NCI-H2029 treated with DMSO at 0.1 percent for 48 hours (cell line): ENCODE measurements at regions not wholly inside any gene's neighbourhood (a gene's known extent, or its start where the extent isn't known, plus 50 kb on each side); places are given as distances from the start of the nearest gene placed in this dataset.

Experiments
- DNase-seq: peaks from one replicate; lab custom pipeline; 2025; lab: John Stamatoyannopoulos, UW

DNA sequence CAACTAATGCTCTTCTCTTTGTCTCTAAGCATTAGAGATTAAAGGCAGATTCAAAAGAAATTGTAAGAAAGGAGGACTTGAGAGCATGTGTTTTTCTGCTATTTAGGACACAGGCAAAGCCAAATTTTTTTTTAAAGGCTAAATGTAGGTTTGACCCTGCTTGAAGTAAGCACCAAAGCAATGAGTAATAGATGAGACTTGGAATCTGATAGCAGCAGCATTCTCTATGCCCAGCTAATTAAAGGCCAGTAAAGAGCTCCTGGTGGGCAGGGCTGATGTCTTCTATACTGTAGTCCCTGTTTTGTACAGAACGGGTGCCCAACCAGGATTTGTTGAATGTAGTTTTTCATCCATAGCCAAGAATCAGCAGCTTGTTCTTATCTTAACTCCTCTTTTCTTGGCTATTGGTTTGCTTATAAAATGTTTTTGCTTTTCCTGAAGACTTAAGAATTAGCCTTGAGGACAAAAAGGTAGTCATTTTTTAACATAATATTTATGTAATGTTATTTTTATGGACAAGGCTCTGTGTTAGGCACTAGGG is 179.6 kb downstream of the LMO4 start:
- DNase-seq: no peak

DNA sequence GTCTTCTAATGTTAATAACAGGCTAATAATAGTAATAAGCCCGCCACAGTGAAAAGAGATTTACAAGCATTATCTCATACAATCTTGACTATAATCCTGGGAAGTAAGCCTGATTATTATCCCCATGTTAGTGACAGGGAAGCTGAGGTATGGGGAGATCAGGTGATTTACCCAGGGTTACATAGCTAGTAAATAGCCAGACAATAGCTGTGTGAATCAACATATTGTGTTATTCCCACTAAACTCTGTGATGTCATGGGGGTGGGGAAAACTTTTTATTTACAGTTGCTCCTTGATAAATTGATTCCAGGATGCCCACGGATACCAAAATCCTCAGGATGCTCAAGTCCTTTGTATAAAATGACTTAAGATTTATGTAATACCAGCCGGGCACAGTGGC is 181.9 kb downstream of the LMO4 start:
- no peak for DNase-seq

DNA sequence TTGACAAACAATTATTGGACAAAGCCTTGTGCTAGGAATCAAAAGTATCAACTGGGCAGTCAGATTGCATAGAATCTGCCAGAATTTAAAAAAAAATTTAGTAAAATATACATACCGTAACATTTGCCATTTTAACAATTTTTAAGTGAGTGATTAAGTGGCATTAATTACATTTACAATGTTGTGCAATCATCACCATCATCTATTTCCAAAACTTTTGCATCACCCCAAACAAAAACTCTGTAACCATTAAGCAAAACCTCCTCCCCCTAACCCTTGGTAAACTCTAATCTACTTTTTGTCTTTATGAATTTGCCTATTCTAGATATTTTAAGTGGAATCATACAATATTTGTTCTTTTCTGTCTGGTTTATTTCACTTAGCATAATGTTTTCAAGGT is 182.8 kb downstream of the LMO4 start:
- no peak for DNase-seq

DNA sequence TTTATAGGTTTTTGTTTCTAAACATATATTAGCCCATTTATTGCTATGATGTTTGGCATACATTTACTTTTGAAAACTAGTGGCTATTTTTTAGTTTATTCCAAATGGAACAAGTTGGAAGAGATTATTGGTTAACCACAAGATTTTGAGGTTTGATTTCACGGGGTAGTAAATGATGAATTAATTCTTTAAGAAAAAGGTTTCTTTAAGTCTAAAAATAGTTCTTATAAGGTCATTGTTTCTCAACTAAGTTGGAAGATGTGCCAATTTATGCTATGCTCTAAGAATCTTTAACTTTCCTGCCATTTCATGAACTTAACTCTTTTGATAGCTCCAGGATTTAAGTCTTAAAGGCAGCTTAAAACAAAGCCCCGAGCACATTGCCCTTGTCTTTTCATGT is 183.8 kb downstream of the LMO4 start:
- DNase-seq: no peak

DNA sequence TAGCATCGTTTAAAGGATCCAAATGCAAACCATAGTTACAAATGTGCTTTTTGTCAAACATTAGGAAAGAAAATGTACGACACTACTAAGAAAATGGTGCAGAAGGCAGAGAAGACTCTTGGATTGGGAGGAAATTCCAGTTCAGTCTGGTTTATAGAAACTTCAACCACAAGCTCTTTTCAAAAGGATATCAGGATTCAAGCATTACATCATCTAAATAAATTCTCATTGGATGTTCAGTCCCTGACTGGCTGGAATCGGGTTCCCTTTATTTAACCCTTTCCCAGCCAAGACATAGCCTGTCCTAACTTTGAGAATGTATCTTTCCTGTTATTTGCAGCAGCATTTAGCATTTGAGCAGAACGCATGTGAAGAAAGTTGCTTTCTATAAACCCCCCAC is 184.6 kb downstream of the LMO4 start:
- DNase-seq: no peak

DNA sequence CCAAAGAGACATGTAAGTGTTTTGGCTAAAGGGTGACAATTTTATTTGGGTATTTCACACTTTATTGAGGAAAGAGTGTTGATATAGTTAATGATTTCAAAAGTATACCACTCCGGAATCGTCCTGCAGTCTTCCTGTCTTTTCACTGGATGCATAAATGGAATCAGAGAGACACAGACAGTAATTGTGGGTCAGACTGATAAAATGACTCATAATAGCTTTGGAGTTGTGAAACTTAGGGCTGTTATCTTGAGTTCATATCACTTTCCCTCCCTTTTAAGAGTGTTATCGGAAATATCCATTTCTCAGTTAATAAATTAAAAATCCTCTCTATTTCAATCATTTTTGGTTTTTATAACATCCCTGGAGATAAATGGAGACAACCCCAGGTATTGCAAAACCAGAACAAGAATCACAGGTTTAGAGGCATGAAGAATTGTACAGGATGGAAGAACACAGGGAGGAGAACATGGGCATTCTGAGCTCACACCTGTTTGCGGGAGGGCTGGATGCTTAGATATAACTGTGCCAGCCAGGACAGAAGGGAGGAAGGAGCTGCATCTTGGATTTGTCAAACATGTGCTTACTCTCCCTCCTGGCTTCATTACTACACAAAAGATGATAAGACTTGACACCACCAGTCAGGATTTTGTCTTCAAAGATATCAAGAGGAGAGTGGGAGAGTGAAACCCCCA is 185.4 kb downstream of the LMO4 start:
- DNase-seq: no peak

DNA sequence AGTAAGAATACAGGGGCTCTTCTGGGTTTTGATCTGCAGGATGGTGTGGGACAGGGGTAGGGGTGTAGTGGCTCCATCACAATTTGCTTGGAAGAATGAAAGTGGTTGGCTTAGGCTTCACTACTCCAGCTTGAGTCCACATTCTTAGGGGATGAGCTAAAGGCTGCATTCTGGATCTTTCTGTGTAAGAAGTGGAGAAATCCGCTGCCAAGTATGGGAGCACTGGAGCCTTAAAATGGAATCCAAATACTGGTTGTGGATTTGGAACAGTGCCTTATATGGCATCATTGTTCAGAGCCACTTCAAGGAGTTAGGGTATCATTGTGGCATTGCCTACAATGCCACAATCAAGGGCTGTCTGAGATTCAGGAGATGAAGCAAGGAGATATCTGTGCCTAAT is 187.1 kb downstream of the LMO4 start:
- no peak for DNase-seq

DNA sequence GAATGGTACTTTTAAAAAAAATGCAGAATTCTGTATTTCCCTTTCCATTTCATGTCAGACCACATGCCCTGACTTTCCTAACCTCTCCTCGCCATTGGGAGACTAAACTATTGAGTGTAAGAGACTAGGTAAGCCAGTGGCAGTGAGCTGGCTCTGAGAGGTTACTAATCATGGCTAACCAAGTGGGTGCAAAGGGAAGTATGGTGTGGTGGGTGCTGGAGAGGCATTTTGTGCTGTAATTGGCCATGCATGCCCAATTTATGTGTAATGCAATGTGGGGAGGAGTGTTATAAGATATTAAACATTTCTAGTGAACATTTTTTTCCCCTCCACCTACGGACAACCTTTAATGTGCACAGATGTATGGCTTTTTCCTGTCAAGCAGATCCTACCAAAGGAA is 190.1 kb downstream of the LMO4 start:
- no peak for DNase-seq

DNA sequence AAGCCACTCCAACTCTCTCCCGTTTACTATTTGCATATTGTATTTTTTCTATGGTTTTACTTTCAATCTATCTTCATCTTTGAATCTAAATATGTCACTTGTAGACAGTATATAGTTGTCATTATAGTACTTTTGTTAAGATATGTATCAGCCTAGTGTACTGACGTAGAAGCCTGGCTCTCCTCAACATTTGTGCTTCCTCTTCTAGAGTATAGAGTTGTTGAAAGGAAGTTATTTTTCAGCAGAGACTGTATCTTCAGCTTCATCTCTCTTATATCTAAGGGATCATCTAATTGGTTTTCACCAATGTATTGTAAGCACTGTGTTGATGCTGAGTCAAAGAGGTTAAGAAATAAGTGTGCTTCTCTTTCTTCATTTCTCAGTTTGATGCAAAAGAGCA is 192.8 kb downstream of the LMO4 start:
- no peak for DNase-seq

DNA sequence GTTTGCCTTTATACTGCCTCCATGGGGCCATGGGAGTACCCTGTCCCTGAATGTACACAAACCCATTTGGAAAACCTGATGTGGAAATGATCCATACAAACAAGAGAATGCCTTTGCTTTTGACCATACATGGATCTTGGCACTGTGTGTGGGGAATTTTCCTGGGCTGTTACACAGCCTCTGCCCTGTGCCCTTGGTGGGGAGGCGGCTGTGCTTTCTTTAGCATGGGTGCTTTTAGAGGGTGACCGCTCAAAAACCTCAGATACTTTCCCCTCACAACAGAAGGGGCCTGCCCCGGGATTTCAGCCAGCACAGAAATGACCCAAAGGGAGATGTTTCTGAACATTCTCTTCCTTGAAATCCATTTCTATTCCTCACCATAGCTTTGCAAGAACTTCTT is 194.8 kb downstream of the LMO4 start:
- DNase-seq: no peak

DNA sequence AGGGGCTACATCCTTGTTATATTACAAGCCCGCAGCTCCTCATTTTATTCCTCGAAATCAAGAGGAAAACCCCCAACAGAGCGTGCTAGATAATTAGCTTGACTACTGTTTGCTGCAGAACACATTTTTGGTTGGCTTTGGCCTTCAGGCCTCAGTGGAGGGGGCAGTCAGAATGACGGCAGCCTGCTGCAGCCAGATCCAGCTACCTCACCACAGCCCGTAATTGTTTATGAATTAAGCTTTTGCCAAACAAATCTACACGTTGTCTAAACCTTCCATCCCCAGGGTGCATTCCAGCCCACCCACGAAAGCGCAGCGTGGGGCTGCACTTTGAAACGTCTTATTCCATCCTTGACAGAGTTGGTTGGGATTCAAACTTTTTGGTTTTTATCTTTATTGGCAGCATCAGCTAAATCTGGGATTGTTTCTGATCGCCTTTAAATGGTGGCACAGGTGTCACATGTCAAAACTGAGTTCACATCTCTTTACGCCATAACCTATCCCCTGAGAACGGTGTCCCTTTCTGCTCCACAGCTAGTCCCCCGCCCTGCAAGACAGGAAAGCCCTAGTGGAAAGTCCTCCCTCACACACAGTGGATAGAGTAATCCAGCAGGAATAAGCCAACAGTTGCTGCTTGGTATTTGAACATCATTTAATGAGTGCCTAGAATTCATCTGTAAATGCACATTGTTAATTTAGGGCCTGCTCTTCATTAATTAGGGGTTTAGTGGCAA is 195.5 kb downstream of the LMO4 start:
- no peak for DNase-seq

DNA sequence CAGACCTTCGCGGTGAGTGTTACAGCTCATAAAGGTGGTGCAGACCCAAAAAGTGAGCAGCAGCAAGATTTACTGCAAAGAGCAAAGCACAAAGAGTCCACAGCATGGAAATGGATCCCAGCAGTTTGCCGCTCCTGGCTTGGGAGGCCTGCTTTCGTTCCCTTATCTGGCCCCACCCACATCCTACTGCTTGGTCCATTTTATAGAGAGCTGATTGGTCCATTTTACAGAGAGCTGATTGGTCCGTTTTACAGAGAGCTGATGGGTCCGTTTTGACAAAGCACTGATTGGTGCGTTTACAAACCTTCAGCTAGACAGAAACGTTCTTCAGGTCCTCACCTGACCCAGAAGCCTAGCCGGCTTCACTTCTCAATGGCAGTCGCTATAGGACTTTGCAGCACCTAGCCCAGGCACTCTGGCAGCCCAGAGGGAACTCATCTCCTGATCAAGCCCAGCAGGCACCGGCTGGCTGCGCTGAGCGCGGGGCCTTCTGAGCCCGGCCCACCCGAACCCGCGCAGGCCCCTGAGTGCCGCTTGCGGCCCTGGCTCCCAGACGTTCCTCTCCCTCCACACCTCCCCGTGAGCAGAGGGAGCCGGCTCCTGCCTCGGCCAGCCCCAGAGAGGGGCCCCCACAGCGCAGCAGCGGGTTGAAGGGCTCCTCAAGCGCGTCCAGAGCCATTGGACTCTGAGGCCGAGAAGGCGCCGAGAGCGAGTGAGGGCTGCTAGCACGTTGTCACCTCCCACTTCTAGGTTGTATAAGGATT is 200.3 kb downstream of the LMO4 start:
- DNase-seq: no peak

DNA sequence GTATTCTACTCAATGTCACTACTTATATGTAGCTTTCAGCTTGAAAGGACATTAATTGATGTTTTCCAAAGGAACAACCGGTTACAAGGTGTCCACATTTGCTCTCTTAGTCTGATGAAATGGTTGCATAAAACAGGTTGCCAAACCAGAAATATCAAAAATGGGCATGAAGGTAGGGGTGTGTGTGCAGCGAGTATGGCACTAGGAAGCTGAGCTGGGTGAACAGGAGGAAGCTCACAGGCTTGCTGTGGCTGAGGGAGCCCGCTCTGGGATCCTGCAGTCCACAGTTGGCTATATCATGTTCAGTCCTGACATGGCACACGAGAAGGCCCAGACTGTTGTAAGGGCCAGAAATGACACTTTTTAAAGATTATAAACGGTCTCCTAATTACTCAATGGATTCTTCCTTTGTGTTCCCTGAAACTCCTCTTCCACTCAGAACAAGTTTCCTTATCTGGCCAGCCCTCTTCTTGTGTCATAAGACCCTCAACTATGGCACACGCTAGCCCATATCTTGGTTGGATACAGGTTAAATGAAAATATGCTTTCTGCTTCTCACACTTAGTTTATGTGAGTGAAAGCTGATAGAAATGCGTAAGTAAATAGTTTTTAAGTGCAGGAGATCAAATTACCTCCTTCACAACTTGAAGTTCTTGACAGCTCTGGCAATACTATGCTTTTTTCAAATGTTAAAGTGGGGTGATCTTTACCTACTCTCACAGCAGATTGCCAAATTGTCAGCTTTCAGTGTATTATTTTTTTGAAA is 201.5 kb downstream of the LMO4 start:
- no peak for DNase-seq

DNA sequence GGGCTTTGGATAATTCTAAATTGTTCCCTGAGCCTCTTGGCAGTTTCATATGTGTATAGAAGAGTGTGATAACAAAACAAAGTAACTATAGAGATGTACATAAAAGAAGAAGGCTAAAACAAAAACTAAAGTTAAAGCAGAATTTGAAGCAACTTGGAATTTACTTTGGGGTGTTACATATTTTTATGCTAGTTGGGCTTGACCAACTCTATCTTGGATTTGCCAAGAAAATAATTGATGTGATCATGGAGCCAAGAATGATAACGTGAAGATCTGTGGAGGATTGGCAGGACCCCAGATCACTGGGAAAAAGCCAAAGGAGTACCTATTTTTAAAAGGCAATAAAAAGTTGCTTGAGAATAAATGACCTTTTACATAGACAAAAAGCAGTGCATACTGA is 206.9 kb downstream of the LMO4 start:
- no peak for DNase-seq

DNA sequence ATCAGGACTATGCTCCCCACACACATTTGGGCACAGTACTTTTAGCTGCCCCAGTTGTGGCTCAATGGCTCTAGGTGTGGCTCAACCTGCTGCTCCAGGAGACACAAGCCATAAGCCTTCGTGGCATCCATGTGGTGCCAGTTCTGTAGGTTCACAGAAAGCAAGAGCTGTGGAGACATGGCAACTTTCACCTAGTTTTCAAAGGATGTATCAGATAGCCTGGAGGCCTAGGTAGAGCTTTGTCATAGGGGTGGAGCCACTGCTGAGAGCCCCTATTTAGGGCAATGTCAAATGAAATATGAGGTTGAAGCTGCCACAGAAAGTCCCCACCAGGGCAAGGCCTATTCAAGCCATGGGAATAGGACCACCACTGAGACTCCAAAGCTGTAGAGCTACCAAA is 210.5 kb downstream of the LMO4 start:
- DNase-seq: no peak

DNA sequence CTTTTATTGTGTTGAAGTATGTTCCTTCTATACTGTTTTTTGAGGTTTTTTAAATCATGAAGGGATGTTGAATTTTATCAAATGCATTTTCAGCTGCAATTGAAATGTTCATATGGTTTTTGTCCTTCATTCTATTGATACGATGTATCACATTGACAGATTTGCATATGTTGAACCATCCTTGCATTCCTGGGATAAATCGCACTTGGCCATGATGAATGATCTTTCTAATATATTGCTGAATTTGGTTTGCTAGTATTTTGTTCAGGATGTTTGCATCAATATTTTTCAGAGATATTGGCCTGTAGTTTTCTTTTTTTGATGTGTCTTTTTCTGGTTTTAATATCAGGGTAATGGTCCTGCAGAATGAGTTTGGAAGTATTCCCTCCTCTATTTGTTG is 214.0 kb downstream of the LMO4 start:
- DNase-seq: no peak

DNA sequence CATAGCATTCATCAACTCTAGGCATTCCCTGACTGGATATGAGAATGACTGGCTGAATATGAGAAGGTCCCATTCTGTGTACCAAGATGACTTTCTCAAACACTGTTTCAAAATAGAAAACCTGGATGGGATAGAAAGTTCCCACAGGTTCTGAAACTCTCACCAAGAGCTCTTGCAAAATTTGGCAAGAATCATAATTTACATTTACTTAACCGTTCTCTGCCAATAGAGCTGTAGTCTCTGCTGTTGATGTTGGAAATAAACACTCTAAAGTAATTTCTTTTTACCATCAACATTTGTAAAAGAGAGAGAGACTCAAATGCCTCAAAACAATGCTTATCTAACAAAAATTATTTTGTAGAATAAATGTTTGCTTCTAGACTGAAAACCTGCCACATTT is 221.1 kb downstream of the LMO4 start:
- DNase-seq: no peak

DNA sequence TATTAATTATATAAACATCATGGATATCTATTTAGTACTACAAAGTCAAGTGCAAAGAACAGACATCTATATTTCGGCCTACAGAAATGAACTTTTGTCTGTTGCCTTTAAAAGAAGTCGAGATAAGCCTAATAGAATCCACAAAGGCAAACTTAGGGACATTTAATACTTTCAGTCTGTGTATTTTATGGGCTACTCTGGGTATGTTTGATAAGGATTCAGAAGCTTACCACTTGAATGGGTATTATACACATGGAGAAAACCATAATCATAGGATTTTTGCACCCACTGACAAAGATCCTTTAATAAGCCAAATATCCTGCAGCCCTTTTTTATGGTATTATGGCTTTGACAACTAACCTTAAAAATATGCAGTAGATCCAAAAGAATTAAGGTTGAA is 224.8 kb downstream of the LMO4 start:
- no peak for DNase-seq

DNA sequence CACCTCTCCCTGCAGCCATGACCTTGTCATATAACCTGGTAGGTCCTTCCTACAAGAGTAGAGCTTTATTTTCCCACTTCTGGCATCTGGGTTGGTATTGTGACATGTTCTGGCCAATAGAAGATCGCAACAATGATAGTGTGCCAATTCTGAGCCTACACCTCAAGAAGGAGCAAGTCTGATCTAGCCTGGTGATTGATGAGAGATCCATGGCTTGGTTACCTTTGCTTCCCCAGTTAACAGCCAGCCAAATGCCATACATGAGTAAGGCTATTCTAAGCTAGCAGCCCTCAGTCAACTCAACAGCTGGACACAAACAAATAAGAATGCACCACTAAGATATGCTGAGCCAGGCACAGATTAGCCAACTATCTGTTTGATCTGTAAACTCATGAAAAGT is 226.7 kb downstream of the LMO4 start:
- no peak for DNase-seq

DNA sequence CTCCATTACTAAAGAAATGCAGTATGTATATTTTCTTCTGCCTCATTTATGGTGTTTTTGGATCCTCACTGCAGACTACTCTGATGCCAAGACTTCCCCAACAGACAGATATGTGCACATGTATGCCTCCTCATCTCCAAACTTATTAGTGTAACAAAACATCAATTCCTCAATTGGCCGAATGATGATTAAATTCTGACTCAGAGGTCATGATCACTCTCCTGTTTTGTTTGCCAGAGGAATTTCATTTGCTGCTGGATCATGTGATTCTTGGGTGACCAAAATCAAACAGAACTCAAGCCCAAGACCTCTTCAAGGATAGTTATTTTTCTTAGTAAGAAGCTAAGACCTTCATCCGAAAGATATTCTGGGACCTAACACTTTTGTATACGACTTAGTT is 227.6 kb downstream of the LMO4 start:
- DNase-seq: no peak

DNA sequence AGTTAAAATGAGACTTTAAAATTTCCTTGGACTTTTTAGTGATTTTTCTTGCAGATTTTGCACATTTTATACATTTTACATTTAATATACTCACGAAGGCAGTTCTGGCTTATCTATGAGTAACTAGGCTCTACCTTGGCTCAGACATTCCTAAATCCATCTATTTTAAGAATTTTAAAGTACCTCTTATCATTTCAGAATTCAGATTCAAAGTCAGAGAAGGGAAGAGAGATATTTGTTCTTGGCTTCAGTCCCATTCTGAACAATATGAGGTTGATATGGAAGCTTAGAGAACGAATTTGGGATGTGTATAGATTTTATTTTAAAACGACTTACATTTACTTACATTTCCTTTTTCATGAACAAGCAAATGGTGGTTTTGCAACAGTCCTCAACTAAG is 230.2 kb downstream of the LMO4 start:
- no peak for DNase-seq

DNA sequence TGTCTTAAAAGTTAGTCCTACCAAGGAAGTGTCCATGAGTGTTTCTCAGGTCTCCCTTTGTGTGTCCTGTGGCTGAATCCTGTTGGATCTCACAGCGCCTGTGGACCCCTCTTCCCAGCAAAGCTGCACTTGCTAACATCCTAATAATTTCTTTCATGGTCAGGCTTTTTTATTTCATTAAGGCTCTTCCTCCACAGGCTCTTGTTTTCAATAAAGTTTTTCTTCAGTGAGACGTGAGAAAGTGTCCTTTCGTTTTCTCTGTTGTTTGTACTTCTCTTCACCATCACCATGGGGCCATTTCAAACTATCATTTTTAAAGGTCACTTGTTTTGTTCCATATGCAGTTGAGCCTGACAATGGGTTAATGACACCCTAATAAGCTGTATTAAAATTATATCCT is 231.5 kb downstream of the LMO4 start:
- no peak for DNase-seq
